ENCODE measurements at regions not wholly inside any gene's neighbourhood (a gene's known extent, or its start where the extent isn't known, plus 50 kb on each side); places are given as distances from the start of the nearest gene placed in this dataset.

GRCh38 chr9:93886911-93887310 is 68.2 kb downstream of the BARX1 start:
- Histone ChIP-seq H4K8ac (ENCODE audit: extremely low read depth, insufficient read depth, low read length) (no peak overlapping the region), H3K27ac (ENCODE audit: low read depth, low read length) (no peak overlapping the region), H3K4me2 (ENCODE audit: insufficient read depth in 1 of 2, low read depth in 2 of 2, low read length in 2 of 2) (no peak overlapping the region), H3K4ac (replicated peaks; ENCODE audit: insufficient read length, low read depth, low read length) (no peak overlapping the region), H3K4me3 (ENCODE audit: extremely low read depth in 1 of 4, insufficient read depth in 2 of 4, low read depth in 3 of 4, low read length in 4 of 4) (no peak overlapping the region), H3K14ac (ENCODE audit: insufficient read length) (no peak overlapping the region), H3K27me3 (replicated peaks in 1 of 4; ENCODE audit: control insufficient read depth in 3 of 4, extremely low read depth in 1 of 4, insufficient read depth in 3 of 4, low read length in 3 of 4) (no peaks in the 10 kb centered on the region), H4K91ac (replicated peaks; ENCODE audit: insufficient read length, low read length) (no peak overlapping the region), H2AK5ac (ENCODE audit: low read depth, low read length) (no peak overlapping the region), H2BK15ac (ENCODE audit: low read length) (no peak overlapping the region), H3K56ac (replicated peaks; ENCODE audit: insufficient read length, low read depth, low read length) (no peak overlapping the region), H3K4me1 (replicated peaks in 1 of 4; ENCODE audit: control insufficient read depth in 3 of 4, insufficient read depth in 4 of 4, low read length in 3 of 4) (no peaks in the 10 kb centered on the region), H3K79me2 (ENCODE audit: control insufficient read depth in 1 of 2, insufficient read depth in 2 of 2, low read length in 2 of 2) (no peaks in the 10 kb centered on the region), H2BK20ac (ENCODE audit: low read length) (no peak overlapping the region), H2BK12ac (ENCODE audit: low read depth, low read length) (no peak overlapping the region), H4K5ac (ENCODE audit: insufficient read length, low read depth, low read length) (no peak overlapping the region), H2AFZ (ENCODE audit: low read length) (0 out of 2 replicates have a peak overlapping the region, but pooled peaks have one; percentile 87), H3K9ac (replicated peaks in 1 of 4; ENCODE audit: extremely low read depth in 1 of 4, low read depth in 3 of 4, low read length in 3 of 4) (no peak overlapping the region), H3K18ac (ENCODE audit: extremely low read depth, low read length) (no peak overlapping the region), H2BK5ac (ENCODE audit: low read depth, low read length) (no peak overlapping the region), H3K79me1 (ENCODE audit: low read depth, low read length) (no peaks in the 10 kb centered on the region), H4K20me1 (replicated peaks in 1 of 2; ENCODE audit: control insufficient read depth in 1 of 2, insufficient read depth in 2 of 2, low read length in 2 of 2) (no peaks in the 10 kb centered on the region), H2BK120ac (replicated peaks; ENCODE audit: low read depth, low read length) (no peak overlapping the region), H3K23me2 (ENCODE audit: low read depth, low read length) (no peaks in the 10 kb centered on the region), H3K36me3 (ENCODE audit: control insufficient read depth in 2 of 4, insufficient read depth in 4 of 4, low read length in 3 of 4) (no peaks in the 10 kb centered on the region), H3K23ac (ENCODE audit: insufficient read length) (no peak overlapping the region), H3K9me3 (ENCODE audit: insufficient read depth in 2 of 2, low read depth in 1 of 2, low read length in 1 of 2) (peaks cover 0 to 1% of the 10 kb centered on the region in 2 experiments; a peak in 3 of 4 replicates)
- DNase-seq (ENCODE audit: low read depth in 1 of 2, low spot score in 2 of 2), result peak in 1 of 2 experiments; percentile 39
- FAIRE-seq, result no peak
- ChIA-PET POLR2A (ENCODE audit: partially characterized antibody) (no interaction called here), CTCF (ENCODE audit: partially characterized antibody) (no interaction called here)
- WGBS, 2 experiments (ENCODE audit: extremely low coverage in 1 of 2, insufficient coverage in 1 of 2, insufficient read length in 1 of 2, insufficient replicate concordance in 2 of 2, low coverage in 1 of 2, low lambda C conversion rate in 2 of 2, missing lambda C conversion rate in 1 of 2), result 81% methylated on average over 7 of the region's 7 CpGs; no CpG with 5 or more reads in 1 of the 2 experiments
- no peak for TF ChIP-seq RAD21 (IDR thresholded peaks at IDR 0.05 in 1 of 2, conservative IDR thresholded peaks at IDR 0.05 in 1 of 2; ENCODE audit: low read depth in 2 of 2, low read length in 2 of 2)
- TF ChIP-seq USF2 (IDR thresholded peaks at IDR 0.05; ENCODE audit: low read length), result no peak
- TF ChIP-seq CBX8 (IDR thresholded peaks at IDR 0.05; ENCODE audit: borderline replicate concordance, low read depth, low read length), result no peak
- no peak for TF ChIP-seq HDAC2 (IDR thresholded peaks at IDR 0.05; ENCODE audit: borderline replicate concordance in 1 of 2, low read depth in 2 of 2, low read length in 2 of 2)
- no peak for TF ChIP-seq KDM4A (IDR thresholded peaks at IDR 0.05; ENCODE audit: low read depth, low read length, severe bottlenecking)
- TF ChIP-seq SIX5 (IDR thresholded peaks at IDR 0.05; ENCODE audit: low read depth, low read length), result no peak
- no peak for TF ChIP-seq CHD1 (IDR thresholded peaks at IDR 0.05; ENCODE audit: low read depth, low read length)
- no peak for TF ChIP-seq BACH1 (IDR thresholded peaks at IDR 0.05; ENCODE audit: low read length)
- TF ChIP-seq JUND (IDR thresholded peaks at IDR 0.05; ENCODE audit: low read length), result no peak
- TF ChIP-seq EZH2 (IDR thresholded peaks at IDR 0.05; ENCODE audit: low read depth, low read length, severe bottlenecking), result no peak
- no peak for TF ChIP-seq SIN3A (conservative IDR thresholded peaks at IDR 0.05 in 1 of 2, IDR thresholded peaks at IDR 0.05 in 1 of 2; ENCODE audit: low read depth in 1 of 2, low read length in 2 of 2)
- TF ChIP-seq GABPA (IDR thresholded peaks at IDR 0.05; ENCODE audit: borderline replicate concordance, insufficient read depth, low read length), result no peak
- no peak for TF ChIP-seq TEAD4 (IDR thresholded peaks at IDR 0.05; ENCODE audit: low read depth, low read length)
